Kidney (tissue), 13 donors: ENCODE measurements at regions not wholly inside any gene's neighbourhood (a gene's known extent, or its start where the extent isn't known, plus 50 kb on each side); places are given as distances from the start of the nearest gene placed in this dataset.

Experiments used
- DNase-seq, 5 donors: peaks; one replicate each; pipeline ENCODE4 v3.0.0-alpha.2; 2013 to 2020
- FAIRE-seq: peaks from 2 replicates; lab custom pipeline; 2012; peaks lifted over from hg19 to GRCh38; lab: Jason Lieb, UNC
- H3K27ac ChIP-seq, 2 donors: one replicate each; pipeline ENCODE4 v1.7.0; 2013; ENCODE audit warnings: low read depth in 2 of 2, low read length in 2 of 2, inconsistent platforms in 1 of 2
- H3K27me3 ChIP-seq: one replicate; pipeline ENCODE4 v1.7.1; 2013; ENCODE audit warnings: low read length, inconsistent platforms; ENCODE audit not compliant: control insufficient read depth, insufficient read depth
- H3K36me3 ChIP-seq, 3 donors: one replicate each; pipeline versions ENCODE4 v1.7.0 to v1.7.1; 2013; ENCODE audit warnings: low read length in 3 of 3, control low read depth in 1 of 3, inconsistent platforms in 1 of 3; ENCODE audit not compliant: insufficient read depth in 3 of 3, control insufficient read depth in 2 of 3
- H3K4me1 ChIP-seq, 3 donors: one replicate each; pipeline versions ENCODE4 v1.7.0 to v1.7.1; 2013; ENCODE audit warnings: low read length in 3 of 3, inconsistent platforms in 1 of 3, low read depth in 1 of 3; ENCODE audit not compliant: control insufficient read depth in 2 of 3, insufficient read depth in 2 of 3
- H3K4me3 ChIP-seq, 3 donors: one replicate each; pipeline versions ENCODE4 v1.7.0 to v1.8.1; 2013; ENCODE audit warnings: low read length in 3 of 3, control low read depth in 1 of 3, inconsistent platforms in 1 of 3
- H3K9ac ChIP-seq, 3 donors: one replicate each; pipeline versions ENCODE4 v1.7.0 to v1.7.1; 2013; ENCODE audit warnings: low read length in 3 of 3, control low read depth in 1 of 3, inconsistent platforms in 1 of 3
- H3K9me3 ChIP-seq, 3 donors: one replicate each; pipeline versions ENCODE4 v1.7.0 to v1.7.1; 2013; ENCODE audit warnings: low read length in 3 of 3, control low read depth in 1 of 3, inconsistent platforms in 1 of 3; ENCODE audit not compliant: control insufficient read depth in 2 of 3, insufficient read depth in 1 of 3
- CTCF ChIP-seq: IDR thresholded peaks from 3 replicates; pipeline ENCODE4 v1.5.1; 2012; ENCODE audit warnings: mild to moderate bottlenecking, moderate library complexity, borderline replicate concordance; ENCODE audit not compliant: insufficient read depth; ENCODE audit errors: extremely low read depth
- intact Hi-C: fragments of 100-400 bp; cut with DNase I; formaldehyde crosslinking; loops from one replicate; pipeline ENCODE4 v1.11.1; 2022
- donor health status: control.
- donor health status: control.
- donor health status: control.
- donor health status: control.
- donor health status: control.
- donor health status: DM: yes; HTN: yes; CAD: no.
- donor health status: Normal renal cell carcinoma (clear cell type).

GRCh38 chr2:173580956-173581355, 226.3 kb downstream of the CDCA7 start:
- Histone ChIP-seq H3K27me3 (no peaks in the 10 kb centered on the region), H3K36me3 (no peaks in the 10 kb centered on the region), H3K9me3 (no peaks in the 10 kb centered on the region), H3K9ac (no peak overlapping the region), H3K27ac (no peak overlapping the region), H3K4me1 (no peaks in the 10 kb centered on the region), H3K4me3 (no peak overlapping the region)
- peak in 2 of 5 donors; percentile 29 for DNase-seq
- FAIRE-seq: no peak
- intact Hi-C loops: no loop called here
- TF ChIP-seq CTCF: no peak

DNA sequence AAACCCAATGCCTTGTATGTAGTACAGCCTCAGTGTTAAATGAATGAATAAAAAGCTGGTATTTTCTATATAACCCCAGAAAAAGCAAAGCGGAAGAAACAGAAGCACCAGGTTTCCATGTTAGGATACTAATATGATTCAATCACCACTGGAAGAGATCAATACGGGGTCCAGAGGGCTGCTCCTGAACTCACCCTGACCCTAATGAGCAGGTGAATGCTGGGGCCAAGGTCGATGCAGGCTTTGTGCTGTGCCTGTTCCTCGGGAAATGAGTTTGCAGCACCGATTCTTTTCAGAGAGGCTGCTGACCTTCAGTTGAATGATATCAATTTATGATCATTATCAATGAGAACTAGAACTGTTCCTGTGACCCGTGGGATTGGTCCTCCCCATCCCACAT, 228.5 kb downstream of the CDCA7 start:
- Histone ChIP-seq H3K9ac (no peak overlapping the region), H3K27ac (no peak overlapping the region), H3K4me3 (no peak overlapping the region), H3K9me3 (no peaks in the 10 kb centered on the region), H3K4me1 (no peaks in the 10 kb centered on the region), H3K27me3 (no peaks in the 10 kb centered on the region), H3K36me3 (no peaks in the 10 kb centered on the region)
- DNase-seq (no peak), FAIRE-seq (no peak)
- intact Hi-C loops: no loop called here
- no peak for TF ChIP-seq CTCF

GRCh38 chr2:173584000-173584399, 229.3 kb downstream of the CDCA7 start:
- FAIRE-seq: no peak
- H3K9me3 ChIP-seq: no peaks in the 10 kb centered on the region
- intact Hi-C loops: no loop called here
- H3K4me3 ChIP-seq: no peak overlapping the region
- peaks cover 0 to 1% (median 0%) of the 10 kb centered on the region in 3 donors for H3K4me1 ChIP-seq
- no peak overlapping the region for H3K27ac ChIP-seq
- no peaks in the 10 kb centered on the region for H3K27me3 ChIP-seq
- no peak overlapping the region for H3K9ac ChIP-seq
- TF ChIP-seq CTCF: no peak
- H3K36me3 ChIP-seq: no peaks in the 10 kb centered on the region
- no peak for DNase-seq
